ENCODE measurements at regions not wholly inside any gene's neighbourhood (a gene's known extent, or its start where the extent isn't known, plus 50 kb on each side); places are given as distances from the start of the nearest gene placed in this dataset.

DNA sequence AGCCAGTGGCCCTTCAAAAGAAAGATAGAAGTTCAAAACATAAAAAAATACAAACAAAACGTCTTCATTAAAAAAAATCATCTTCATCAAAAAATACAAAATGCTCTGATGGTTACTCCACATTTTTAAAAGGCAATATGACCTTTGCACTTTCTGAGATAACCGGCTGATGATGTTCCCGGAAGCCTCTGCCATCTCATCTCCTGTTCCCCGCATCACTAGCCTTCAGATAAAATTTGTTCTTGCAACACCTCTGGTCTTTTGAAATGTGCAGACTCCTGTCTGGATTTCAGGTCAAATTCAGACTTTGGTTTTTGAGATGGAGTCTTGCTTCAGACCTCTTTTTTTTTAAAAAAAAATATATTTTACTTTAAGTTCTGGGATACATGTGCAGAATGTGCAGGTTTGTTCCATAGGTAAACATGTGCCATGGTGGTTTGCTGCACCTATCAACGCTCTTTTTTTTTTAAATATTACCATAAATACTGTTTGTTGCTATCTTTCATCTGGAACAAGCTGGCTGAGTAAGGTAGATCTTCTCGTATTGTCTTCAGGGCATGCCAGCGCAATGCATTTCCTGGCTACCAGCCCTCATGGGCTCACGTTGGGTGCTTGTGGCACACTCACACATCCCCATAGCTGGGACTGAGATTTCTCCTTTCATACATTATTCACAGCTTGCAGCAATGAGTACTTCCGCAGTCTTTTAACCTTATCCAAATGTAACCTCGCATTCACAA, 418.9 kb upstream of the ARGLU1 start:
- DNase-seq, result no peak

DNA sequence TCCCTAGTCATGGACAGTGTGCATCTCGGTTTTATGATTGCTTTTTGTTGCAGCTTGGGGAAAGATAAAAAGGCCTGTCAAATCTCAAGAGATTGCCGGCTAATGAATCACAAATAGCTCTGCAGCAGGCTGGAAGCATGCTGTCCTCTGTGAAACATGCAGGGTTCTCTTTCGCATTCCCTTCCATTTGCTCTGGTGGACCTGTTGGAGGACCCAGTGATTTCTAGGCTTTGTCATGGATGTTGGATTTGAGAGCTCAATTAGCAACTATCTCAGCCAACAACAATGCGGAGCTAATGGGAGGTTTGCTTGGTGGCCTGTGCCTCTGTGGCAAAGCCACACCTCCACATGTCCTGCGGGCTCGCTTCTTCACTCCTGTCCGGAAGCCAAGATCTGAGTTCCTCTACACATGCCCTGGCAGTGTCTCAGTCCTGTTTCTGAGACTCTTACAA, 418.1 kb upstream of the ARGLU1 start:
- no peak for DNase-seq

DNA sequence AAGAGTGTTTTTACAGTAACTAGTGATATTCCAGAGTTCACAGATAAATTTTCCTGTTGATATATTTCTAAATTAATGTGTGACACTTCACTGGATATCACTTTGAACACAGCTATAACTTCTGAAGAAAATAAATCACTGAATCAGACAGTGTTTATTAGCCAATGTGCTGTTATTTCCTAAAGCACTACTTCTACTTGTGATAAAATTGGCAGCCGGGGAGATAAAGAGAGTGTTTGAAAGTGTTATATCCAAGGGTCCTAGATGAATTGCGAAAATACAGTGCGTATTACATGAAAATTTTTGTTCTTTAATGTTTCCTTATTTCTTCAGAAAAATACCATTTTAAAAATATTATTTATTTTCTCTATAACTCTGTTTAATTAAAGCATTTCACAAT, 417.5 kb upstream of the ARGLU1 start:
- DNase-seq, result no peak

- no peak for DNase-seq
These were observed 413.1 kb upstream of the ARGLU1 start for GRCh38 chr13:106981051-106981450.

- DNase-seq, result no peak
These were observed 399.5 kb upstream of the ARGLU1 start for GRCh38 chr13:106967391-106967790.

DNA sequence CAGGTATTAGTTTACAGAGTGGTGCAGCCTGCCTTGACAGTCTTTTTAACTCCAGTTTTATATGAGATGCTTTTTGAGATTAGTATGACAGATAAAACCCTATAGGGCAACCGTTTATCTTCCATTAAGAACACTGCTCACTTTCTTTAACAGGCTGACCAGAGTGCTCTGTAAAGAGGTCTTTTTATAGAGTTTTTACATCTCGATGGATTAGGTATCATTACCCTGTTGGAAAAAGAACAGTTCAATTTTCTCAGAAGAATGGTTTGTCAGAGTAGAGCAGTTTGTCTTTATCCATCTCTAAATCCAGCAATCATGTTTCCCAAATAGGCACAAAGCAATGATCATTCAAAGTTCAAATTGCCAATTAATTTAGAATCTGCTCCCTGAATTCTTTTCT, 395.2 kb upstream of the ARGLU1 start:
- DNase-seq, result no peak

DNA sequence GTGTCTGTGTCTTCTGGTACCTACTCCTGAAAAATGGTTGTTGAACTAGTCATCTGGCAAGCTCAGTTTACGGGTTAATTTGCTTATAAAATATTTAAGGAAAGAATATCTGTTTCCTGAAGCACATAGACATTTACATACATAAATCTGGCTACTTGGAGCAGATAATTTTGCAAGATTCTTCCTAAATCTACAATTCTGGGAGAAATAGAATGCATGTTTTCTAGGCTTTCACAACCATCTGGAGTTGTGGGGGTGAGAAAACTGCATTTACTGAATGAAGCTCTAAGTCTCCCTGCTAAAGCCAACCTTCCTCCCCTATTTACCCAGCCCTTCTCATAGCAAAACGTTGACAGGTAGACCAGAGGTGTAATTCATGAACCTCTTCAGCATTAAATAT, 393.7 kb upstream of the ARGLU1 start:
- no peak for DNase-seq

DNA sequence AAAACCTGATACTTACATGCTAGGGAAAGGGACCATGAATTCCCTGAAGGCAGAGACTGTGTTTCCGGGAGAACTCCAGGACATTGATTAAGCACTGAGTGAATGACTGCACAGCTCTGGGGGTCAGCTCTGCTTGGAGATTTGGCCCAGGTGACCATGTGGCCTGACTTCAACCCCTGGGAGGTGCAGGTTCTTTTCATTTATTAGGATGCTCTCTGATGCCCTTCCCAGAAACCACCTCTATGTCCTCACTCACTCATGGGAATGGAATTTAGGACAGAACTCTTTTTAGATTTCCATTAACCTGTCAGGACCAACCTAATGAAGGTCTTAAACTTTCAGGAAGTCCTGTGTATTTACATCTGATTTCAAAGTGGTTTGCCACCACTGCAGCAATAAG, 393.3 kb upstream of the ARGLU1 start:
- no peak for DNase-seq

- no peak for DNase-seq
These were observed 390.7 kb upstream of the ARGLU1 start for GRCh38 chr13:106958621-106959048.

DNA sequence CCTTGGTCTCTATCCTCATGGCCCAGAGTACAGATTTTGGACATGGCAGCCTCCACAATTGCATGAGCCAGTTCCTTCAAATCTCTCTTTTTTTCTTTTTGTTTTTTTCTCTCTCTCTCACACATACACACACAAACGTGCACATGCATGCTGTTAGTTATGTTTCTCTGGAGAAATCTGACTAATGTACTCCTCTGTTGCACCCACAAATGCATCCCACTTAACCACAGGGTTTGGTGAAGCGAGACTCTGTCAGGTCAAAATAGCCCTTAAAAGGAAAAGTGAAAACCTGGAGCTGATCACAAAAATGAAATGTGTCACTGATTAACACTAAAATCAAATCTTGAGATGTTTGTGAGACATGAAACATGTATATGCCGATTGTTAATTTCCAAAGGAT, 374.6 kb upstream of the ARGLU1 start:
- DNase-seq, result no peak

DNA sequence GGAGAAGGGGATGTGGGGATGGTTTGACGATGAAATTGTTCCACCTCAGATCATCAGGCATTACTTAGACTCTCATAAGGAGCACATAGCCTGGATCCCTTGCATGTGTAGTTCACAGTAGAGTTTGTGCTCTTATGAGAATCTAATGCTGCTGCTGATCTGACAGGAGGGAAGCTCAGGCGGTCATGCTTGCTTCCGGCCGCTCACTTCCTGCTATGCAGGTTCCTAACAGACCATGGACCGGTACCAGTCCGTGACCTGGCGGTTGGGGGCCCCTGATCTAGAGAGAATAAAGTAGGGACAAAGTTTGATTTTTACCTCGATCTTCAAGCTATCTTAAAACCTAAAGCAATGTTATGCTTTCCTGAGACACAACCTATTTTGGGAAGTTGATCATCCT, 373.8 kb upstream of the ARGLU1 start:
- DNase-seq, result no peak

DNA sequence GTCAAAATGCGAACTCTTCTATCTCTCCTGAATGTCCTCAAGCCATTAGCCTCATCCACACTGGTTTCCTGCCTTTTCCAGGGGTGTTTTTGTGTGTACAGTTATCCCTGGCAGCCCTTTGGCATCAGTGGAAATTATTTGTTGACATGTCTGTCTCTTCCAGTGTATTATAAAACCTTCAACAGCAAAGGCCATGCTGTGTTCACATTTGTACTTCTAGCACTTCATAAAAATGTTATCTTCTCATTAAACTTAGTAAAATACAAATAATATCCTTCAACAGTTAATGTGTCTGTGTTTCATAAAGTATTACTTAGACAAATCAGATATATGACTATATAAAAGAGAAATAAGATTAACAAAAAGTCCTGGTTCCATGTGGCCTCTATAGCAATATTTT, 359.5 kb upstream of the ARGLU1 start:
- DNase-seq, result no peak

DNA sequence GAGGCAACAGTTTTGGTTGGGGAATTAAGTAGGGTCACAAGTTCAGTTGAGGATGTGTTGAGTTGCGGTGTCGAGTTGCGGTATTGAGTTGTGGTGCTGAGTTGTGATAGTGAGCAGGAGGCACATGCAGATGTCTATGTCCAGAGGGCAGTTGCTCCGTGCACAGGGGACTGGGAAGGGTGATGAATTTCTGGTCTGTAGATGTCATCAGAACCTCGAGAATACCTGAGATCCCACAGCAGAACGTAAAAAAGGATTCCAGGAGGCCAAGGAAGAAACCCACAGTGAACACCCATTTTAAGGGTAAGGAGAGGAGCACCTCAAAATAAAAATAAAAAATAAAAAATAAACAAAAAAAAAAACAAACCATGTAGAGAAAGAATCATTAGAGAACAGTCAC, 354.4 kb upstream of the ARGLU1 start:
- no peak for DNase-seq

DNA sequence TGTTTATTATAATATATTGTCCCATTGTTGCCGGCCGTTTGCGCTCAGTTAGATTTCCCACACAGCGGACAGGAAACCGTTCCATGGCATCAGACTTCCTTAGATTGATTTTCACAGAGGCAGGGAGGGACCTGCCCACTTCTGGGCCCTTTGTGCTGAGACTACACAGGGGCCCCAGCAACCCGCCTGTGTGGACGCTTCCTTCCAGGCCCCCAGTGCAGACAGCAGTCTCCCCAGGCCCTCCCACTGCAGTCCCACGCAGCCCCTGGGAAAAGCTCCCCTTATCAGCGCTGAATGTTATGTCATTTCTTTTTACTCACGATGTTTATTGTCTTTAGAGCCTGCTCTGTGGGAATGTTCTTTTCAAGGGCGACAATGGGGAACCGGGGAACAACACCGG, 351.7 kb upstream of the ARGLU1 start:
- no peak for DNase-seq

DNA sequence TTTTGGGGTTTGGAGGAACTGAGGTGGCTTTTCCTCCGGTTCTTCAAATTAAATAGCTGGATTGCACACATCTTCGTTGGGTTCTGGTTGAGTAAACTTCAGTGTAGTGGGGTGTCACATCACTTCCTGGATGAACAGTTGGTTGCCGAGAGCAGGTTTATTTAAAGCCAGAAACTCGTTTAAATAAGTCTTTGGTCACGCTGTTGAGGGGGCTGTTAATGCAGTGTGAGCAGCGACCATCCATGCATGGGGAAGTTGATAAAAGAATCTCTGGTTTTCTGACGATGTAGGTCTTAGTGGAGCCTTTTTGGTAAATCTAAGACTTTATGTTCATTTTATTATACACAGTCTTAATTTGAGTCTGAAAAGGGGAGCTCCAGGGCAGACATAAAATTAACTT, 351.2 kb upstream of the ARGLU1 start:
- no peak for DNase-seq

DNA sequence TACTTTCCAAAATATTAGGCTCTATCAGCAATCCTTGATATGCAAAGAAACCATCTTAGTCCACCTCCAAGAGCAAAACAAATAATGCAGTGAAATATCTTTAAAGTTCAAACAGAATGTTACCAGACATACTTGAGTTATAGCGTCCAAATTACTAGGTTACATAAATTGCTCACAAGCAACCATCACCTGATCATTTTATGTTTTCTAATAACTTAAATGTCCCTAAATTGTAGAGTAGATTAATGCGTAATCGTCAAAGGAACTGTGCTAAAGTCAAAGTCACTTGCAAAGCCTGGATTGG, 350.6 kb upstream of the ARGLU1 start:
- DNase-seq, result no peak

GRCh38 chr13:106917673-106918556, 350.0 kb upstream of the ARGLU1 start:
- peak; percentile 38 for DNase-seq

GRCh38 chr13:106917024-106917571, 349.2 kb upstream of the ARGLU1 start:
- DNase-seq, result no peak

GRCh38 chr13:106916329-106916976, 348.5 kb upstream of the ARGLU1 start:
- no peak for DNase-seq

DNA sequence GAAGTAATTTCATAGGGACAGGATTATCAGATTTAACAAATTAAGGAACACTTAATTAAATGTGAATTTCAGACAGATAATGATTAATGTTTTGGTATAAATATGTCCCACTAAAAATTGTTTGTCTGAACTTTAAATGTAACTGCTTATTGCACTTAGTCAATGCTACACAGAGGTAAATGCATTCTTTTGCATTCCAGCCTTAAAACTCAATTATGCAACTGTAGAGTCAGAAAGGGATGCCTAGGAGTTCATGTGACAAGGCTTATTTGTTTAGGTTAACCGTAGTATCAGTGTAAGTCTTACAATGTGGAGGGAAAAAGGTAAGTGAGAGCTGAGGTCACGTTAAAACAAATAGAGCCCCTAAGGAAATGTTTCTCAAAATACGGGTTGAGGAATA, 347.2 kb upstream of the ARGLU1 start:
- no peak for DNase-seq

GRCh38 chr13:106911627-106912026, 343.7 kb upstream of the ARGLU1 start:
- no peak for DNase-seq

DNA sequence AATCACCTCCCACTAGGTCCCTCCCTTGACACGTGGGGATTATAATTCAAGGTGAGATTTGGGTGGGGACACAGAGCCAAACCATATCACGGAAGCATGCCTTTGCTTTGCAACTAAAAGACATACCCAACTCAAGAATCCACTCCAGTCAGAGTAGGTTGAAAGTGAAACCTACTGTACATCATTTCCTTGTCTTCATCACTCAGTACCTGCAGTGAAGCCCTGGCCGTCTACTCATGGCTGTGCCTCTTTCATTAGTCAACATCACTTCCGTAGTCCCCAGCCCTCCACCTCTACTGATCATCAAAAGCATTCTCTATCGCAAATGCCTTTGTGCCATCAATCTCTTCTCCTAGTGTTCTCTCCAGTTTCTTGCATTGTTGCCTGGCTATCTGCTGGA, 343.1 kb upstream of the ARGLU1 start:
- DNase-seq, result no peak

DNA sequence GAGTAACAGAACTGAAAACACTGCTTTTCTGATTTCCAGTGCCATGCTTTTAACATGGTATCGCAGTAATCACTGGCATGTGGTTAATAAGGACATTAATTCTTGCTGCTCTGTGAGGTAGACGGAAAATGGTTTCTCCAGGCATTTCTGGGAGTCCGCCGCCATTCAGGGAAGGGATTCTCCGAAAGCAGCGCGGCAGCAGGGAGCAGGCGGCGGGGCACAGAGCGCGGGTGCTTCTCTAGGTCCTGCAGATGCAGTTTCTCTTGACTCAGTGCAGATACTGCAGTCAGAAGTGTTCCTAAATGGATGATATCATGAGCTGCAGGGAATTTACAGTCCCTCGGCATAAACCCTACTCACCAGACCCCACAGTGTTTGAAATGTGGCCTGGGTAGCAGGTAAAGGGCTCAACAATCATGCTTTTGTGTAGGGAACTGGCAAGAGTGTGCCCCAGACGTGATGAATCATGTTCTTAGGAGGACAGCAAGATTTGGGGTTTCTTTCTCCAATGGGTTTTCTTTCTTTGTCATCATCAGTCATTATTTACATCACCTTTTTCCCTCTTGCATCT, 338.6 kb upstream of the ARGLU1 start:
- DNase-seq, result no peak
